HL-60/S4 treated with retinoic acid at 250 ng/mL for 4 days and 3 days (cell line): ENCODE measurements at regions not wholly inside any gene's neighbourhood (a gene's known extent, or its start where the extent isn't known, plus 50 kb on each side); places are given as distances from the start of the nearest gene placed in this dataset.

Source experiments
- in situ Hi-C: fragments of 300-500 bp; cut with MboI; formaldehyde crosslinking; loops from 2 replicates; pipeline ENCODE4 v1.7.0; 2022; ENCODE audit warnings: low sequenced_read_pairs

GRCh38 chr14:98437113-98437512 is 834.9 kb downstream of the BCL11B start:
- in situ Hi-C loops = no loop called here

GRCh38 chr14:98444077-98444476 is 827.9 kb downstream of the BCL11B start:
- in situ Hi-C loops = no loop called here

GRCh38 chr14:98445718-98446117 is 826.3 kb downstream of the BCL11B start:
- in situ Hi-C loops = no loop called here

- in situ Hi-C loops = no loop called here
These were observed 825.5 kb downstream of the BCL11B start for GRCh38 chr14:98446508-98446907.

- in situ Hi-C loops = no loop called here
These were observed 815.8 kb downstream of the BCL11B start for GRCh38 chr14:98456231-98456630.

GRCh38 chr14:98458702-98459101 is 813.3 kb downstream of the BCL11B start:
- in situ Hi-C loops = no loop called here

- in situ Hi-C loops = no loop called here
These were observed 809.1 kb downstream of the BCL11B start for GRCh38 chr14:98462908-98463307.

- in situ Hi-C loops = no loop called here
These were observed 805.2 kb downstream of the BCL11B start for GRCh38 chr14:98466807-98467206.

GRCh38 chr14:98470663-98471062 is 801.3 kb downstream of the BCL11B start:
- in situ Hi-C loops = no loop called here

- in situ Hi-C loops = no loop called here
These were observed 797.1 kb downstream of the BCL11B start for GRCh38 chr14:98474900-98475299.

GRCh38 chr14:98477935-98478334 is 794.1 kb downstream of the BCL11B start:
- in situ Hi-C loops = no loop called here

GRCh38 chr14:98489115-98489514 is 782.9 kb downstream of the BCL11B start:
- in situ Hi-C loops = no loop called here

- in situ Hi-C loops = no loop called here
These were observed 777.4 kb downstream of the BCL11B start for GRCh38 chr14:98494582-98494981.

GRCh38 chr14:98498019-98498885 is 773.7 kb downstream of the BCL11B start:
- in situ Hi-C loops = no loop called here

GRCh38 chr14:98501335-98501734 is 770.7 kb downstream of the BCL11B start:
- in situ Hi-C loops = no loop called here

GRCh38 chr14:98501836-98502235 is 770.2 kb downstream of the BCL11B start:
- in situ Hi-C loops = no loop called here

GRCh38 chr14:98503086-98503815 is 768.7 kb downstream of the BCL11B start:
- in situ Hi-C loops = no loop called here

- in situ Hi-C loops = no loop called here
These were observed 764.7 kb downstream of the BCL11B start for GRCh38 chr14:98507264-98507663.

GRCh38 chr14:98510392-98510791 is 761.6 kb downstream of the BCL11B start:
- in situ Hi-C loops = no loop called here

GRCh38 chr14:98512501-98513251 is 759.3 kb downstream of the BCL11B start:
- in situ Hi-C loops = no loop called here

- in situ Hi-C loops = no loop called here
These were observed 758.4 kb downstream of the BCL11B start for GRCh38 chr14:98513558-98513957.
